Trophoblast cell (in vitro differentiated cells and primary cell): ENCODE measurements at regions not wholly inside any gene's neighbourhood (a gene's known extent, or its start where the extent isn't known, plus 50 kb on each side); places are given as distances from the start of the nearest gene placed in this dataset.

Experiments
- DNase-seq, 2 donors: peaks; one replicate each; pipeline ENCODE4 v3.0.0-alpha.2; 2016
- H2AFZ ChIP-seq: 2 replicates; pipeline ENCODE4 v1.6.1; 2013; ENCODE audit warnings: low read length, moderate library complexity, mild to moderate bottlenecking; ENCODE audit not compliant: insufficient read depth, poor library complexity
- H2AK5ac ChIP-seq: 2 replicates; pipeline ENCODE4 v1.6.1; 2013; ENCODE audit warnings: mild to moderate bottlenecking, low read length
- H2BK120ac ChIP-seq: 2 replicates; pipeline ENCODE4 v1.6.1; 2013; ENCODE audit warnings: low read length, mild to moderate bottlenecking, moderate library complexity; ENCODE audit not compliant: insufficient read depth, poor library complexity
- H2BK12ac ChIP-seq: 2 replicates; pipeline ENCODE4 v1.6.1; 2013; ENCODE audit warnings: mild to moderate bottlenecking, low read length, moderate library complexity
- H2BK5ac ChIP-seq: 2 replicates; pipeline ENCODE4 v1.6.1; 2013; ENCODE audit warnings: low read length, low read depth, moderate library complexity, mild to moderate bottlenecking; ENCODE audit not compliant: poor library complexity
- H3K14ac ChIP-seq: 2 replicates; pipeline ENCODE4 v1.6.1; 2013; ENCODE audit warnings: mild to moderate bottlenecking, low read length
- H3K18ac ChIP-seq: 2 replicates; pipeline ENCODE4 v1.6.1; 2013; ENCODE audit warnings: mild to moderate bottlenecking, low read length
- H3K23ac ChIP-seq: 2 replicates; pipeline ENCODE4 v1.6.1; 2013; ENCODE audit warnings: low read length
- H3K27ac ChIP-seq: 2 replicates; pipeline ENCODE4 v1.5.1; 2013; ENCODE audit warnings: low read depth, mild to moderate bottlenecking, inconsistent platforms, low read length, moderate library complexity
- H3K27me3 ChIP-seq: 2 replicates; pipeline ENCODE4 v1.6.1; 2013; ENCODE audit warnings: inconsistent platforms, mild to moderate bottlenecking, low read length, moderate library complexity; ENCODE audit not compliant: insufficient read depth
- H3K36me3 ChIP-seq, 2 experiments: 1 replicate in 1 of 2; 2 replicates in 1 of 2; pipeline ENCODE4 v1.6.1; 2013; ENCODE audit warnings: low read length in 2 of 2, mild to moderate bottlenecking in 2 of 2, moderate library complexity in 1 of 2; ENCODE audit not compliant: insufficient read depth in 2 of 2, control insufficient read depth in 1 of 2
- H3K4ac ChIP-seq: 2 replicates; pipeline ENCODE4 v1.6.1; 2013; ENCODE audit warnings: low read depth, mild to moderate bottlenecking, low read length, moderate library complexity
- H3K4me1 ChIP-seq, 2 experiments: 1 replicate in 1 of 2; 2 replicates in 1 of 2; pipeline ENCODE4 v1.6.1; 2013; ENCODE audit warnings: low read length in 2 of 2, mild to moderate bottlenecking in 2 of 2, moderate library complexity in 1 of 2; ENCODE audit not compliant: insufficient read depth in 2 of 2, control insufficient read depth in 1 of 2
- H3K4me2 ChIP-seq: 2 replicates; pipeline ENCODE4 v1.6.1; 2013; ENCODE audit warnings: inconsistent platforms, mild to moderate bottlenecking, low read length, moderate library complexity
- H3K4me3 ChIP-seq: 2 replicates; pipeline ENCODE4 v1.5.1; 2013; ENCODE audit warnings: mild to moderate bottlenecking, low read depth, low read length, inconsistent platforms
- H3K79me1 ChIP-seq: one replicate; pipeline ENCODE4 v1.6.1; 2013; ENCODE audit warnings: low read length
- H3K79me2 ChIP-seq: 2 replicates; pipeline ENCODE4 v1.6.1; 2013; ENCODE audit warnings: low read length, mild to moderate bottlenecking; ENCODE audit not compliant: control insufficient read depth, insufficient read depth, poor library complexity
- H3K9ac ChIP-seq: 2 replicates; pipeline ENCODE4 v1.6.1; 2013; ENCODE audit warnings: mild to moderate bottlenecking, low read length
- H3K9me3 ChIP-seq: 2 replicates; pipeline ENCODE4 v1.6.1; 2013; ENCODE audit warnings: low read depth, mild to moderate bottlenecking, control low read depth, inconsistent platforms, low read length; ENCODE audit not compliant: insufficient read depth
- H4K12ac ChIP-seq: 2 replicates; pipeline ENCODE4 v1.6.1; 2013; ENCODE audit warnings: low read depth, mild to moderate bottlenecking, low read length, moderate library complexity
- H4K8ac ChIP-seq: 2 replicates; pipeline ENCODE4 v1.6.1; 2013; ENCODE audit warnings: low read depth, mild to moderate bottlenecking, low read length, moderate library complexity
- H4K91ac ChIP-seq: one replicate; pipeline ENCODE4 v1.6.1; 2013; ENCODE audit warnings: low read depth, mild to moderate bottlenecking, low read length, moderate library complexity
- WGBS: extraction: QIAGEN DNeasy Blood & Tissue Kit; methylation state at CpG from one replicate; pipeline ENCODE4 v1.1.7; 2013; ENCODE audit warnings: missing lambda C conversion rate; ENCODE audit not compliant: insufficient read length, insufficient coverage; ENCODE audit errors: extremely low coverage; 5-methylcytosine and 5-hydroxymethylcytosine counted together

DNA sequence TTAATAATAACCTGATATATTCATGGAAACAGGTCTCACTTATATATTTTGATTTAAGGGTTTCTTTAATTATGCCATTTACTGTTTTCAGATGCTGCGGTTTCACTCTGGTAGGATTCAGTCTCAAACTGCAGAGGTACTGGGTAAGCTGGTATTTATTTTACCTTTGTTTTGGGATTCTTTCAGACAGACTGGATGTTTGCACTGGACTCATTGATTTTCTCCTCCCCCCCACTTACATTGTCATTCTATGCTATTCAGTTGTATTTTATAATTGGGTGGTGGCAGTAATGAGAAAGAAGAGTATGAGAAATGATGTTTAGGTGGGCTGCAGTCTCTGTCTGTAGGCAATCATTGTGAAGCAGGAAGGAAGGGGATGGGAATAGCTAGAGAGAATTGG is 155.6 kb downstream of the AQP4 start:
- no peak overlapping the region for H2BK12ac ChIP-seq
- no peak overlapping the region for H3K4ac ChIP-seq
- no peaks in the 10 kb centered on the region for H3K79me1 ChIP-seq
- no peak overlapping the region for H3K4me2 ChIP-seq
- no peaks in the 10 kb centered on the region for H3K27me3 ChIP-seq
- H2AK5ac ChIP-seq = no peak overlapping the region
- no peak overlapping the region for H4K12ac ChIP-seq
- DNase-seq = no peak
- H3K14ac ChIP-seq = no peak overlapping the region
- H3K9me3 ChIP-seq = no peaks in the 10 kb centered on the region
- no peak overlapping the region for H3K9ac ChIP-seq
- H2AFZ ChIP-seq = no peak overlapping the region
- H4K8ac ChIP-seq = no peak overlapping the region
- no peak overlapping the region for H2BK120ac ChIP-seq
- H3K36me3 ChIP-seq = no peaks in the 10 kb centered on the region
- H3K4me1 ChIP-seq = no peaks in the 10 kb centered on the region
- no peak overlapping the region for H2BK5ac ChIP-seq
- H3K18ac ChIP-seq = no peak overlapping the region
- H4K91ac ChIP-seq = no peak overlapping the region
- no peak overlapping the region for H3K27ac ChIP-seq
- no CpG with 5 or more reads among the region's 1 CpG for whole genome bisulfite sequencing
- no peak overlapping the region for H3K23ac ChIP-seq
- H3K4me3 ChIP-seq = no peak overlapping the region
- no peaks in the 10 kb centered on the region for H3K79me2 ChIP-seq

DNA sequence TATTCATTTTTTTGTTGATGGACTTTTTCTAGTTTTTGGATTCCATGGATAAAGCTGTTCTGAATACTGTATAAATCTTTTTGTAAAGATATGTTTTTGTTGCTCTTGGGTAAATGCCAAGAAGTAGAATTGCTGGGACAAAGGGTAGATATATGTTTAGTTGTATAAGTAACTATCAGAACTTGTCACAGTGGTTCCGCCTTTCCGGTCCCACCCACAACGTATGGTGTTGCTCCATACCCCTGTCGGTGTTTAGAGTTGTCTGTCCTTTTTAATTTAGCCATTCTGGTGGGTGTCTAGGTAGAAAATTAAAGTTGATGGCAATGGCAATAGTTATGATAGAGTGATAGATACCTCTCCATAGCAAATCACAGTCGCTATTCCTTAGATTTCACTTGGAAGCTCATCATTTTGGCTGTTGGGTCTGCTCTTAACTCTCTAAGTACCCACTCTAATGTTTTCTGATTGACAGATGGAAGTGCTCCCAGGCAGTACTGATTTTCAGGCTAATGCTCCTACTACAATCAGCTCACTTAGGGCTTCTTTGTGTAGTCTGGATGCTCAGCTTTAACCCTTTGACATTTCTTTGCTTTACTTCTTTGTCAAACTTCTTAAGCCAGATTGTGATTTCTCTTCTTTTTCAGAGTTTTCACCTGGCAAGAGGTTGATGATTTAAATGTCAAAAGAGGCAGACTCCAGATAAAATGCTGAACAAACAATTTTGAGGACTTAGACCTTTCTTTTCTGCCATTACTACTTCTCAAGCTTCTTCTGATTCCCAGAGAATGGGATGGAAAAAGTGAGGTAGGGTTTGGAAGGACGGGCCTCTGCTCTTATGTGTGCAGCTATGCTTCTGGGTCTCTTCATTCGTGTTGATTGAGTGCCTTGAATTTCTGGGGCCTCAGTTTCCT is 156.4 kb downstream of the AQP4 start:
- no peak overlapping the region for H2BK12ac ChIP-seq
- no peak overlapping the region for H2BK120ac ChIP-seq
- H4K91ac ChIP-seq = no peak overlapping the region
- H3K27ac ChIP-seq = no peak overlapping the region
- no peaks in the 10 kb centered on the region for H3K4me1 ChIP-seq
- no peak overlapping the region for H3K23ac ChIP-seq
- no peak overlapping the region for H3K18ac ChIP-seq
- no peak overlapping the region for H3K4me2 ChIP-seq
- no peak overlapping the region for H3K14ac ChIP-seq
- no CpG with 5 or more reads among the region's 7 CpGs for WGBS
- no peak for DNase-seq
- no peaks in the 10 kb centered on the region for H3K36me3 ChIP-seq
- no peak overlapping the region for H2BK5ac ChIP-seq
- no peak overlapping the region for H3K4ac ChIP-seq
- no peaks in the 10 kb centered on the region for H3K79me1 ChIP-seq
- H4K12ac ChIP-seq = no peak overlapping the region
- no peak overlapping the region for H2AK5ac ChIP-seq
- H3K27me3 ChIP-seq = no peaks in the 10 kb centered on the region
- H3K79me2 ChIP-seq = no peaks in the 10 kb centered on the region
- H3K9me3 ChIP-seq = no peaks in the 10 kb centered on the region
- H4K8ac ChIP-seq = no peak overlapping the region
- no peak overlapping the region for H3K4me3 ChIP-seq
- H3K9ac ChIP-seq = no peak overlapping the region
- no peak overlapping the region for H2AFZ ChIP-seq

DNA sequence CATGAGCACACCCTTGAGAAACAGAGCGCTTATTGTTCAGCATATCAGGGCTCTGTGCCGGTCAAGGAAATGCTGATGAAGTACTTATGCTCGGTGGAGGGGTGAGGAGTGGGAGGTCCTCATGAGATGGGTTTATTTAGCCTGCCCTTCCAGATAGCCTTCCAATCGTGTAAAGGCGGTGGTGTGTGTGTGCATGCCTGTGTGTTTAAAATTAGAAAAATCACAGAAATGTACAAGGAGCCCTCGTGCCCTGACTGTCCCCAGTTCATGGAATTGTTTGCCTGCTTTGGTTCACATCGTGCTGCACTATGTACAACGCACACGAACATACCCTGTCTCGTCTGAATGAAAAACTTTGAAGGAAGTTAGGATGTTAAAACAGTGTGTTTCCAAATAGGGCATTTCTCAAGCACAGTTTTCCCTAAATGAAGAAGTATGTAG is 158.6 kb downstream of the AQP4 start:
- Histone ChIP-seq H3K27me3 (no peaks in the 10 kb centered on the region), H4K8ac (no peak overlapping the region), H2BK5ac (no peak overlapping the region), H2BK120ac (no peak overlapping the region), H3K27ac (no peak overlapping the region), H2AK5ac (no peak overlapping the region), H4K91ac (no peak overlapping the region), H3K79me1 (no peaks in the 10 kb centered on the region), H2AFZ (no peak overlapping the region), H3K4ac (no peak overlapping the region), H3K4me3 (no peak overlapping the region), H3K36me3 (no peaks in the 10 kb centered on the region), H3K9me3 (no peaks in the 10 kb centered on the region), H3K23ac (no peak overlapping the region), H3K4me1 (no peaks in the 10 kb centered on the region), H3K79me2 (no peaks in the 10 kb centered on the region), H3K9ac (no peak overlapping the region), H3K14ac (no peak overlapping the region), H4K12ac (no peak overlapping the region), H3K18ac (no peak overlapping the region), H3K4me2 (no peak overlapping the region), H2BK12ac (no peak overlapping the region)
- no CpG with 5 or more reads among the region's 10 CpGs for WGBS
- DNase-seq = no peak

DNA sequence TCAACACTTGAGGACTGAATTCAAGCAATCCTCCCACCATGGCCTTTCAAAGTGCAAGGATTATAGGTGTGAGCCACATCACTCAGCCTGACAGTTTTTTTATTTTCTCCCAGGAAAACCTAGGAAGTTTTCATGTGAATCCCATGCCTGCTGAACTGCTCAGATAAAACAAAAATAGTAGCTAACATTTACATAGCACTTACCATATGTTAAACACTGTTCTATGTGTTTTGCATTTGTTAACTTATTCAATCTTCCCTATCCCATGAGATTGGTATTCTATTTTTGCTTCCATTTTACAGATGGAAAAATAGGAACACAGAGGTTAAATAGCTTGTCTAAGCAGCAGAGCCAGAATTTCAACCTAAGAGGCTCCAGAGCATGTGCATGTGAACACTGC is 157.4 kb upstream of the KCTD1 start:
- no peak for DNase-seq
- Histone ChIP-seq H4K8ac (no peak overlapping the region), H3K27ac (no peak overlapping the region), H4K91ac (no peak overlapping the region), H3K9me3 (no peaks in the 10 kb centered on the region), H3K4me3 (no peak overlapping the region), H3K36me3 (no peaks in the 10 kb centered on the region), H3K9ac (no peak overlapping the region), H4K12ac (no peak overlapping the region), H2AK5ac (no peak overlapping the region), H3K79me2 (no peaks in the 10 kb centered on the region), H2BK120ac (no peak overlapping the region), H3K79me1 (no peaks in the 10 kb centered on the region), H3K23ac (no peak overlapping the region), H3K4ac (no peak overlapping the region), H3K27me3 (no peaks in the 10 kb centered on the region), H2BK12ac (no peak overlapping the region), H2BK5ac (no peak overlapping the region), H3K4me2 (no peak overlapping the region), H3K14ac (no peak overlapping the region), H2AFZ (no peak overlapping the region), H3K4me1 (no peaks in the 10 kb centered on the region), H3K18ac (no peak overlapping the region)
